Activated CD8-positive, alpha-beta memory T cell treated with anti-CD3 and anti-CD28 coated beads for 4 hours (primary cell): ENCODE measurements at regions not wholly inside any gene's neighbourhood (a gene's known extent, or its start where the extent isn't known, plus 50 kb on each side); places are given as distances from the start of the nearest gene placed in this dataset.
A peak's percentile ranks its signal among the peaks of the same experiment; 100 is the strongest.

Source experiments
- DNase-seq, 2 donors: peaks; one replicate each; pipeline ENCODE4 v3.0.0-alpha.2; 2020; ENCODE audit warnings: low read depth in 2 of 2

GRCh38 chr5:109468737-109469420 is 59.1 kb upstream of the PJA2 start:
- peak; percentile 44 for DNase-seq

GRCh38 chr5:109468288-109468676 is 58.5 kb upstream of the PJA2 start:
- DNase-seq = no peak

- DNase-seq = no peak
Observed at GRCh38 chr5:109467058-109467457, 57.3 kb upstream of the PJA2 start.
